ENCODE measurements at regions not wholly inside any gene's neighbourhood (a gene's known extent, or its start where the extent isn't known, plus 50 kb on each side); places are given as distances from the start of the nearest gene placed in this dataset.

GRCh38 chr13:59340581-59340980, 823.1 kb downstream of the DIAPH3 start:
- TF ChIP-seq CTCF (IDR thresholded peaks at IDR 0.05) (no peak), POLR2A (IDR thresholded peaks at IDR 0.05) (no peak)
